Neural progenitor cell (in vitro differentiated cells): ENCODE measurements at regions not wholly inside any gene's neighbourhood (a gene's known extent, or its start where the extent isn't known, plus 50 kb on each side); places are given as distances from the start of the nearest gene placed in this dataset.
"Not testable (repeated sequence)": the region's sequence is repeated elsewhere in the genome, so short reads cannot be mapped to it uniquely, and the experiment has no call there.

ENCODE experiments used
- DNase-seq: peaks from one replicate; pipeline ENCODE4 v3.0.0-alpha.2; 2016; ENCODE audit warnings: low spot score
- H2AFZ ChIP-seq: fragments of 200-600 bp; sonication (generic); replicated peaks from 2 replicates; pipeline ENCODE4 v1.6.1; 2016; ENCODE audit warnings: antibody characterized with exemption
- H3F3A ChIP-seq: fragments of 200-600 bp; sonication (generic); 2 replicates; pipeline ENCODE4 v1.6.1; 2016; ENCODE audit warnings: antibody characterized with exemption, low read depth
- H3K27ac ChIP-seq: fragments of 200-600 bp; sonication (generic); 2 replicates; pipeline ENCODE4 v1.5.1; 2016; ENCODE audit warnings: mild to moderate bottlenecking
- H3K27me3 ChIP-seq: fragments of 200-600 bp; sonication (generic); 2 replicates; pipeline ENCODE4 v1.6.1; 2016; ENCODE audit warnings: mild to moderate bottlenecking, moderate library complexity
- H3K36me3 ChIP-seq: fragments of 200-600 bp; sonication (generic); 2 replicates; pipeline ENCODE4 v1.5.1; 2016
- H3K4me1 ChIP-seq: fragments of 200-600 bp; sonication (generic); 2 replicates; pipeline ENCODE4 v1.6.1; 2016; ENCODE audit warnings: mixed run types
- H3K4me2 ChIP-seq: fragments of 200-600 bp; sonication (generic); 2 replicates; pipeline ENCODE4 v1.6.1; 2016
- H3K4me3 ChIP-seq: fragments of 200-600 bp; sonication (generic); 2 replicates; pipeline ENCODE4 v1.5.1; 2016
- H3K79me2 ChIP-seq: fragments of 200-600 bp; sonication (generic); 2 replicates; pipeline ENCODE4 v1.6.1; 2016; ENCODE audit warnings: low read depth
- H3K9ac ChIP-seq: fragments of 200-600 bp; sonication (generic); 2 replicates; pipeline ENCODE4 v1.6.1; 2016
- H3K9me3 ChIP-seq: fragments of 200-600 bp; sonication (generic); 2 replicates; pipeline ENCODE4 v1.5.1; 2016; ENCODE audit warnings: low read depth
- H4K20me1 ChIP-seq: fragments of 200-600 bp; sonication (generic); 2 replicates; pipeline ENCODE4 v1.6.1; 2016; ENCODE audit warnings: low read depth
- H3K27ac Mint-ChIP-seq: 3 replicates; pipeline ENCODE4 v1.8.0; 2021; ENCODE audit warnings: mixed read lengths
- H3K27me3 Mint-ChIP-seq: 2 replicates; pipeline ENCODE4 v1.8.0; 2022; ENCODE audit warnings: low read depth, mild to moderate bottlenecking, inconsistent platforms, moderate library complexity, mixed read lengths; ENCODE audit not compliant: insufficient read depth
- H3K36me3 Mint-ChIP-seq: 3 replicates; pipeline ENCODE4 v1.8.0; 2021; ENCODE audit warnings: mixed read lengths
- H3K4me1 Mint-ChIP-seq: 3 replicates; pipeline ENCODE4 v1.8.0; 2021; ENCODE audit warnings: mixed read lengths
- H3K4me3 Mint-ChIP-seq: 3 replicates; pipeline ENCODE4 v1.8.0; 2021; ENCODE audit warnings: mild to moderate bottlenecking, moderate library complexity, mixed read lengths
- H3K9me3 Mint-ChIP-seq: 3 replicates; pipeline ENCODE4 v1.8.0; 2020; ENCODE audit warnings: mixed read lengths
- EZH2 ChIP-seq: fragments of 200-600 bp; sonication (generic); IDR thresholded peaks from 2 replicates; pipeline ENCODE4 v1.6.1; 2017; ENCODE audit warnings: antibody characterized with exemption, mild to moderate bottlenecking, moderate library complexity
- EZH2phosphoT487 ChIP-seq: fragments of 200-600 bp; sonication (generic); IDR thresholded peaks from 2 replicates; pipeline ENCODE4 v1.6.1; 2017; ENCODE audit warnings: antibody characterized with exemption
- TF ChIP-seq, protein P1 (sequence below): fragments of 200-600 bp; sonication (generic); IDR thresholded peaks from 2 replicates; pipeline ENCODE4 v1.5.1; 2017; ENCODE audit warnings: antibody characterized with exemption, mild to moderate bottlenecking

DNA sequence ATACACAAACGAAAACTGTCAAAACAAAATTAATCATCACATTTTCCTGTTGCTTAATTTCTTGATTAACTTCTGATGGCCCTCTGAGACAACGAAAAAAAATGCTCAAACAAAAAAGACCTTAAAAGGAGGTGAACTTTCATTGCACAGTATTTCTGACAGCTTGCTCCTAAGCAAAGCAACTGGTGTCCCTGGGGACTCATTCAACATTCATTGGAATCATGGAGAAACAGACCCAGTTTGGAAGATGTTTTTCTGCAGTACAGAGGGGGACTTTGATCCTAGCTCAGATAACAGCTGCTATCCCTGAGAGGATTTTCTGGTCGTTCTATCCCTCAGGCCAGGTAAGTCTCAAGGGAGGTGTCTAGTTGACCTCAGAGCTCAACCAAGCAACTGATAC is 378.7 kb upstream of the ATP11B start:
- H3K4me3 Mint-ChIP-seq: no peak overlapping the region
- no peaks in the 10 kb centered on the region for H3K27me3 Mint-ChIP-seq
- H3K27me3 ChIP-seq: no peaks in the 10 kb centered on the region
- H3K4me1 ChIP-seq: no peaks in the 10 kb centered on the region
- no peaks in the 10 kb centered on the region for H3K36me3 Mint-ChIP-seq
- no peak overlapping the region for H3K27ac Mint-ChIP-seq
- TF ChIP-seq, protein P1, sequence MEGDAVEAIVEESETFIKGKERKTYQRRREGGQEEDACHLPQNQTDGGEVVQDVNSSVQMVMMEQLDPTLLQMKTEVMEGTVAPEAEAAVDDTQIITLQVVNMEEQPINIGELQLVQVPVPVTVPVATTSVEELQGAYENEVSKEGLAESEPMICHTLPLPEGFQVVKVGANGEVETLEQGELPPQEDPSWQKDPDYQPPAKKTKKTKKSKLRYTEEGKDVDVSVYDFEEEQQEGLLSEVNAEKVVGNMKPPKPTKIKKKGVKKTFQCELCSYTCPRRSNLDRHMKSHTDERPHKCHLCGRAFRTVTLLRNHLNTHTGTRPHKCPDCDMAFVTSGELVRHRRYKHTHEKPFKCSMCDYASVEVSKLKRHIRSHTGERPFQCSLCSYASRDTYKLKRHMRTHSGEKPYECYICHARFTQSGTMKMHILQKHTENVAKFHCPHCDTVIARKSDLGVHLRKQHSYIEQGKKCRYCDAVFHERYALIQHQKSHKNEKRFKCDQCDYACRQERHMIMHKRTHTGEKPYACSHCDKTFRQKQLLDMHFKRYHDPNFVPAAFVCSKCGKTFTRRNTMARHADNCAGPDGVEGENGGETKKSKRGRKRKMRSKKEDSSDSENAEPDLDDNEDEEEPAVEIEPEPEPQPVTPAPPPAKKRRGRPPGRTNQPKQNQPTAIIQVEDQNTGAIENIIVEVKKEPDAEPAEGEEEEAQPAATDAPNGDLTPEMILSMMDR: no peak
- no peak for TF ChIP-seq EZH2
- no peak for TF ChIP-seq EZH2phosphoT487
- no peak overlapping the region for H2AFZ ChIP-seq
- H3K9me3 Mint-ChIP-seq: peaks cover 6% of the 10 kb centered on the region
- no peak overlapping the region for H3K4me3 ChIP-seq
- H3K36me3 ChIP-seq: no peaks in the 10 kb centered on the region
- H3K9ac ChIP-seq: no peak overlapping the region
- H3K9me3 ChIP-seq: no peaks in the 10 kb centered on the region
- H4K20me1 ChIP-seq: no peaks in the 10 kb centered on the region
- no peaks in the 10 kb centered on the region for H3F3A ChIP-seq
- no peak for DNase-seq
- no peaks in the 10 kb centered on the region for H3K4me1 Mint-ChIP-seq
- no peak overlapping the region for H3K4me2 ChIP-seq
- H3K27ac ChIP-seq: no peak overlapping the region
- no peaks in the 10 kb centered on the region for H3K79me2 ChIP-seq

DNA sequence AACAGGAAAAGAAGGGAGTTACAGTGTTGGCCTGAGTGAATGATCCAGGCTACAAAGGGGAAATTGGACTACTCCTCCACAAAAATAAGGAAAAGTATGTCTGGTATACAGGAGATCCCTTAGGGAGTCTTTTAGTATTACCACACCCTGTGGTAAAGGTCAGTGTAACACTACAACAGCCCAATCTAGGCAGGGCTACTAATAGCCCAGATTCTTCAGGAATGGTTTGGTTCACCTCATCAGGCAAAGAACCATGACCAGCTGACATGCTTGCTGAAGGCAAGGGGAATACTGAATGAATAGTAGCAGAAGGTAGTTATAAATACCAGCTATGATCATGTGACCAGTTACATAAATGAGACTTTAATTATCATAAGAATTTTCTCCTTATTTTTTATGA is 372.6 kb upstream of the ATP11B start:
- peaks cover 1% of the 10 kb centered on the region for H3K9me3 Mint-ChIP-seq
- Histone ChIP-seq H4K20me1 (no peaks in the 10 kb centered on the region), H3F3A (peaks cover 5% of the 10 kb centered on the region), H3K27me3 (no peaks in the 10 kb centered on the region), H3K4me2 (no peak overlapping the region), H2AFZ (no peak overlapping the region), H3K4me3 (no peak overlapping the region), H3K9me3 (no peaks in the 10 kb centered on the region), H3K79me2 (no peaks in the 10 kb centered on the region), H3K27ac (no peak overlapping the region), H3K4me1 (no peaks in the 10 kb centered on the region), H3K9ac (no peak overlapping the region), H3K36me3 (no peaks in the 10 kb centered on the region)
- no peak for TF ChIP-seq EZH2phosphoT487
- TF ChIP-seq EZH2: no peak
- TF ChIP-seq, protein P1: no peak
- no peaks in the 10 kb centered on the region for H3K36me3 Mint-ChIP-seq
- DNase-seq: no peak
- no peaks in the 10 kb centered on the region for H3K27me3 Mint-ChIP-seq
- no peak overlapping the region for H3K27ac Mint-ChIP-seq
- peaks cover 1% of the 10 kb centered on the region for H3K4me1 Mint-ChIP-seq
- no peak overlapping the region for H3K4me3 Mint-ChIP-seq

DNA sequence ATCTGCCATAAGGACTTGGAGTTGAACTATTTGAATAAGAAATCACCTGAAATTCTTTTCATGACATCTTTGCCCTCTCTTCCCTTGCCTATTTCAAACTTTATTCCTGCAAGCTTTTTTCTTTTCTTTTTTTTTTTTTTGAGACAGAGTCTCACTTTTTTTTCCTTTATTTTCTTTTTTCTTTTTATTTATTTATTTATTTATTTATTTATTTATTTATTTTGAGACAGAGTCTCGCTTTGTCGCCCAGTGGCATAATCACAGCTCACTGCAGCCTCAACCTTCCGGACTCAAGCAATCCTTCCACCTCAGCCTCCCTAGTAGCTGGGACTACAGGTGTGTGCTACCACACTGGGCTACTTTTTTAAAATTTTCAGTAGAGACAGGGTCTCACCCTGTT is 369.3 kb upstream of the ATP11B start:
- no peak overlapping the region for H3K9ac ChIP-seq
- no peaks in the 10 kb centered on the region for H3K36me3 Mint-ChIP-seq
- TF ChIP-seq, protein P1: no peak
- no peak for TF ChIP-seq EZH2phosphoT487
- no peak for TF ChIP-seq EZH2
- no peak overlapping the region for H2AFZ ChIP-seq
- H3K9me3 ChIP-seq: no peaks in the 10 kb centered on the region
- no peak overlapping the region for H3K4me2 ChIP-seq
- H3K27me3 Mint-ChIP-seq: no peaks in the 10 kb centered on the region
- no peaks in the 10 kb centered on the region for H4K20me1 ChIP-seq
- peaks cover 5% of the 10 kb centered on the region for H3K4me1 Mint-ChIP-seq
- DNase-seq: no peak
- H3K27me3 ChIP-seq: no peaks in the 10 kb centered on the region
- no peaks in the 10 kb centered on the region for H3K4me1 ChIP-seq
- H3K27ac ChIP-seq: no peak overlapping the region
- H3K4me3 Mint-ChIP-seq: no peak overlapping the region
- no peaks in the 10 kb centered on the region for H3K36me3 ChIP-seq
- no peaks in the 10 kb centered on the region for H3K79me2 ChIP-seq
- H3K4me3 ChIP-seq: no peak overlapping the region
- H3K9me3 Mint-ChIP-seq: peaks cover 6% of the 10 kb centered on the region
- no peak overlapping the region for H3K27ac Mint-ChIP-seq
- peaks cover 5% of the 10 kb centered on the region for H3F3A ChIP-seq

- not testable (repeated sequence) for H4K20me1 ChIP-seq, H3K9me3 Mint-ChIP-seq, H3K36me3 Mint-ChIP-seq, H3K9me3 ChIP-seq, H2AFZ ChIP-seq, DNase-seq, H3K4me3 Mint-ChIP-seq, H3F3A ChIP-seq, H3K27ac ChIP-seq, H3K36me3 ChIP-seq, H3K9ac ChIP-seq, H3K27me3 ChIP-seq, H3K4me1 ChIP-seq, H3K4me1 Mint-ChIP-seq, H3K27me3 Mint-ChIP-seq, H3K79me2 ChIP-seq
- Histone ChIP-seq H3K4me3 (peak overlapping the region; percentile 13), H3K4me2 (peak overlapping the region; percentile 52)
- H3K27ac Mint-ChIP-seq: peak overlapping the region; percentile 46
These were observed 367.2 kb upstream of the ATP11B start for GRCh38 chr3:182425926-182426718.

GRCh38 chr3:182431972-182432371 is 361.3 kb upstream of the ATP11B start:
- not testable (repeated sequence) for H3K9me3 Mint-ChIP-seq, H3K36me3 Mint-ChIP-seq, DNase-seq, H3K9me3 ChIP-seq, H3K4me1 Mint-ChIP-seq, H3K4me3 Mint-ChIP-seq, H3F3A ChIP-seq, H3K9ac ChIP-seq, H3K36me3 ChIP-seq, H3K27ac Mint-ChIP-seq, H2AFZ ChIP-seq, H3K4me2 ChIP-seq, H3K27ac ChIP-seq, H4K20me1 ChIP-seq, H3K4me1 ChIP-seq, H3K79me2 ChIP-seq, H3K27me3 ChIP-seq, H3K4me3 ChIP-seq, H3K27me3 Mint-ChIP-seq
